ENCODE measurements at regions not wholly inside any gene's neighbourhood (a gene's known extent, or its start where the extent isn't known, plus 50 kb on each side); places are given as distances from the start of the nearest gene placed in this dataset.

- Histone ChIP-seq H3K4me1 (ENCODE audit: insufficient read depth, low read length) (no peaks in the 10 kb centered on the region), H3K27ac (ENCODE audit: low read depth, low read length) (no peak overlapping the region), H3K4me3 (ENCODE audit: insufficient read depth, low read depth, low read length) (no peak overlapping the region), H2AFZ (ENCODE audit: low read depth, low read length) (no peak overlapping the region), H4K20me1 (ENCODE audit: insufficient read depth, low read length) (no peaks in the 10 kb centered on the region), H3K27me3 (ENCODE audit: insufficient read depth, low read length) (no peaks in the 10 kb centered on the region), H3K4me2 (ENCODE audit: low read length) (peak overlapping the region; percentile 20), H3K36me3 (ENCODE audit: insufficient read depth, low read length) (no peaks in the 10 kb centered on the region), H3K79me2 (ENCODE audit: insufficient read depth, low read length) (no peaks in the 10 kb centered on the region), H3K9me3 (ENCODE audit: insufficient read depth, low read depth, low read length) (no peaks in the 10 kb centered on the region), H3K9ac (ENCODE audit: low read length) (no peak overlapping the region)
- DNase-seq (ENCODE audit: low read depth) (no peak), FAIRE-seq (no peak)
- Mint-ChIP-seq H3K4me1 (ENCODE audit: low read depth, unreplicated experiment) (peaks cover 1% of the 10 kb centered on the region), H3K36me3 (ENCODE audit: low read depth, unreplicated experiment) (no peaks in the 10 kb centered on the region), H3K27me3 (ENCODE audit: low read depth, unreplicated experiment) (no peaks in the 10 kb centered on the region), H3K4me3 (ENCODE audit: unreplicated experiment) (no peak overlapping the region), H3K27ac (ENCODE audit: unreplicated experiment) (no peak overlapping the region), H3K9me3 (ENCODE audit: unreplicated experiment) (no peaks in the 10 kb centered on the region)
- no peak for TF ChIP-seq CTCF (IDR thresholded peaks at IDR 0.05; ENCODE audit: insufficient read depth, low read depth, low read length)
- TF ChIP-seq EZH2 (IDR thresholded peaks at IDR 0.05; ENCODE audit: insufficient read depth, low read length), result no peak
Measured at GRCh38 chr5:42360616-42361314, 62.5 kb upstream of the GHR start.

GRCh38 chr5:42361315-42361688 is 61.9 kb upstream of the GHR start:
- H3K27me3 ChIP-seq (ENCODE audit: insufficient read depth, low read length), result no peaks in the 10 kb centered on the region
- FAIRE-seq (no peak), DNase-seq (ENCODE audit: low read depth) (no peak)
- Mint-ChIP-seq H3K4me3 (ENCODE audit: unreplicated experiment) (no peak overlapping the region), H3K27ac (ENCODE audit: unreplicated experiment) (no peak overlapping the region), H3K27me3 (ENCODE audit: low read depth, unreplicated experiment) (no peaks in the 10 kb centered on the region), H3K36me3 (ENCODE audit: low read depth, unreplicated experiment) (no peaks in the 10 kb centered on the region), H3K9me3 (ENCODE audit: unreplicated experiment) (no peaks in the 10 kb centered on the region), H3K4me1 (ENCODE audit: low read depth, unreplicated experiment) (peaks cover 1% of the 10 kb centered on the region)
- H3K9me3 ChIP-seq (ENCODE audit: insufficient read depth, low read depth, low read length), result no peaks in the 10 kb centered on the region
- H3K4me1 ChIP-seq (ENCODE audit: insufficient read depth, low read length), result no peaks in the 10 kb centered on the region
- H3K36me3 ChIP-seq (ENCODE audit: insufficient read depth, low read length), result no peaks in the 10 kb centered on the region
- H3K9ac ChIP-seq (ENCODE audit: low read length), result no peak overlapping the region
- H3K4me3 ChIP-seq (ENCODE audit: insufficient read depth, low read depth, low read length), result no peak overlapping the region
- H4K20me1 ChIP-seq (ENCODE audit: insufficient read depth, low read length), result no peaks in the 10 kb centered on the region
- H3K4me2 ChIP-seq (ENCODE audit: low read length), result no peak overlapping the region
- H2AFZ ChIP-seq (ENCODE audit: low read depth, low read length), result no peak overlapping the region
- TF ChIP-seq EZH2 (IDR thresholded peaks at IDR 0.05; ENCODE audit: insufficient read depth, low read length) (no peak), CTCF (IDR thresholded peaks at IDR 0.05; ENCODE audit: insufficient read depth, low read depth, low read length) (no peak)
- H3K27ac ChIP-seq (ENCODE audit: low read depth, low read length), result no peak overlapping the region
- no peaks in the 10 kb centered on the region for H3K79me2 ChIP-seq (ENCODE audit: insufficient read depth, low read length)

GRCh38 chr5:42366051-42366450 is 57.2 kb upstream of the GHR start:
- FAIRE-seq (no peak), DNase-seq (ENCODE audit: low read depth) (no peak)
- H3K27me3 Mint-ChIP-seq (ENCODE audit: low read depth, unreplicated experiment), result no peaks in the 10 kb centered on the region
- no peak overlapping the region for H2AFZ ChIP-seq (ENCODE audit: low read depth, low read length)
- TF ChIP-seq CTCF (IDR thresholded peaks at IDR 0.05; ENCODE audit: insufficient read depth, low read depth, low read length) (no peak), EZH2 (IDR thresholded peaks at IDR 0.05; ENCODE audit: insufficient read depth, low read length) (no peak)
- no peaks in the 10 kb centered on the region for H4K20me1 ChIP-seq (ENCODE audit: insufficient read depth, low read length)
- no peak overlapping the region for H3K4me2 ChIP-seq (ENCODE audit: low read length)
- no peaks in the 10 kb centered on the region for H3K36me3 Mint-ChIP-seq (ENCODE audit: low read depth, unreplicated experiment)
- H3K9me3 ChIP-seq (ENCODE audit: insufficient read depth, low read depth, low read length), result no peaks in the 10 kb centered on the region
- no peaks in the 10 kb centered on the region for H3K4me1 Mint-ChIP-seq (ENCODE audit: low read depth, unreplicated experiment)
- H3K9me3 Mint-ChIP-seq (ENCODE audit: unreplicated experiment), result no peaks in the 10 kb centered on the region
- H3K36me3 ChIP-seq (ENCODE audit: insufficient read depth, low read length), result no peaks in the 10 kb centered on the region
- H3K27me3 ChIP-seq (ENCODE audit: insufficient read depth, low read length), result no peaks in the 10 kb centered on the region
- H3K4me3 Mint-ChIP-seq (ENCODE audit: unreplicated experiment), result no peak overlapping the region
- H3K27ac ChIP-seq (ENCODE audit: low read depth, low read length), result no peak overlapping the region
- no peak overlapping the region for H3K9ac ChIP-seq (ENCODE audit: low read length)
- H3K27ac Mint-ChIP-seq (ENCODE audit: unreplicated experiment), result no peak overlapping the region
- H3K79me2 ChIP-seq (ENCODE audit: insufficient read depth, low read length), result no peaks in the 10 kb centered on the region
- H3K4me1 ChIP-seq (ENCODE audit: insufficient read depth, low read length), result no peaks in the 10 kb centered on the region
- no peak overlapping the region for H3K4me3 ChIP-seq (ENCODE audit: insufficient read depth, low read depth, low read length)

Data from astrocyte (in vitro differentiated cells and primary cell).